H1 (cell line): ENCODE measurements at regions not wholly inside any gene's neighbourhood (a gene's known extent, or its start where the extent isn't known, plus 50 kb on each side); places are given as distances from the start of the nearest gene placed in this dataset.

Experiments used
- MAX ChIP-seq: IDR thresholded peaks from 2 replicates; pipeline ENCODE4 v1.6.1; 2012; ENCODE audit warnings: inconsistent platforms
- USF2 ChIP-seq: IDR thresholded peaks from 2 replicates; pipeline ENCODE4 v1.6.1; 2011; ENCODE audit warnings: low read length, improper control_type of control experiment

GRCh38 chr13:80599765-80600164, 258.8 kb upstream of the SPRY2 start (continued):
- TF ChIP-seq USF2 (no peak), MAX (no peak)
